ENCODE measurements at regions not wholly inside any gene's neighbourhood (a gene's known extent, or its start where the extent isn't known, plus 50 kb on each side); places are given as distances from the start of the nearest gene placed in this dataset.

DNA sequence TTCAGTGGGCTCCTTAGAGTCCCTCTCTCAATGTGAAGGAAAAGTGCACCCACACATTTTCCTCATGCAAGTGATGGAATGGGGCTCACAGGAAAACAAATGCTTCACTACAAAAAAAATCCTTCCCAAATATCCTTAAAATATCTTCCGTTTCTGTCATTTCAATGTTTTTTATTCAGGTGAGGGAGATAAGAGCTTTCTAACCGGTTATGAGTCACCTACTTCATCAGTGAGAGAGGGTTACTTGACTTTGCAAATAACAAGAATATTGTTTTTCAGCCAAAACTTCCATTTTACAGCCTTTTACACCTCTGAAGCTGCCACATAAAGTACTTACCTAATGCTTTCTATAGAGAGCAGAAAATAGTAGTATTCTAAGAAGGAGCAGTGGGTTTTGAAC is 98.3 kb upstream of the CD55 start:
- 43% methylated on average over 2 of the region's 2 CpGs for WGBS
- DNase-seq (ENCODE audit: low spot score): no peak

DNA sequence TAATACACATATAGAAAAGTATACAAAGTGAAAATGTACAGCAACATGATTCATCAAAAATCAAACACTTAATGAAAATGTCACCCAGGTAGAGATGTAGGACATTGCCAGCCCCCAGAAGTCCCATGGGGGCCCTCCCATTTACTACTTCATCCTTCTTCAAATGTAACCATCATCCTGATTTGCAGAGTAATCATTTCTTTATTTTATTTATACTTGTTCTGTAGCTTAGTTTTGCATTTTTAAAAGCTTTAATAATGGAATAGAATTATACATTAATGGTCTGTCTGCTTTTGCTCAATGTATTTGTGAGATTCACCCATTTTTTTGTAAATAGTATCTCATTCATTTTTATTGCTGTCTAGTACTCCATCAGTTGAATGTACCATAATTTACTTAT is 96.8 kb upstream of the CD55 start:
- intact Hi-C loops (cut with DNase I): no loop called here
- TF ChIP-seq POLR2A (IDR thresholded peaks at IDR 0.05): no peak
- TF ChIP-seq, protein P1, sequence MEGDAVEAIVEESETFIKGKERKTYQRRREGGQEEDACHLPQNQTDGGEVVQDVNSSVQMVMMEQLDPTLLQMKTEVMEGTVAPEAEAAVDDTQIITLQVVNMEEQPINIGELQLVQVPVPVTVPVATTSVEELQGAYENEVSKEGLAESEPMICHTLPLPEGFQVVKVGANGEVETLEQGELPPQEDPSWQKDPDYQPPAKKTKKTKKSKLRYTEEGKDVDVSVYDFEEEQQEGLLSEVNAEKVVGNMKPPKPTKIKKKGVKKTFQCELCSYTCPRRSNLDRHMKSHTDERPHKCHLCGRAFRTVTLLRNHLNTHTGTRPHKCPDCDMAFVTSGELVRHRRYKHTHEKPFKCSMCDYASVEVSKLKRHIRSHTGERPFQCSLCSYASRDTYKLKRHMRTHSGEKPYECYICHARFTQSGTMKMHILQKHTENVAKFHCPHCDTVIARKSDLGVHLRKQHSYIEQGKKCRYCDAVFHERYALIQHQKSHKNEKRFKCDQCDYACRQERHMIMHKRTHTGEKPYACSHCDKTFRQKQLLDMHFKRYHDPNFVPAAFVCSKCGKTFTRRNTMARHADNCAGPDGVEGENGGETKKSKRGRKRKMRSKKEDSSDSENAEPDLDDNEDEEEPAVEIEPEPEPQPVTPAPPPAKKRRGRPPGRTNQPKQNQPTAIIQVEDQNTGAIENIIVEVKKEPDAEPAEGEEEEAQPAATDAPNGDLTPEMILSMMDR (IDR thresholded peaks at IDR 0.05): no peak
- TF ChIP-seq POLR2AphosphoS5 (IDR thresholded peaks at IDR 0.05): no peak
- Histone ChIP-seq H3K27ac (no peak overlapping the region), H3K4me3 (no peak overlapping the region), H3K27me3 (replicated peaks; ENCODE audit: insufficient read depth) (no peaks in the 10 kb centered on the region), H3K4me1 (replicated peaks) (no peaks in the 10 kb centered on the region), H3K9me3 (no peaks in the 10 kb centered on the region), H3K36me3 (no peaks in the 10 kb centered on the region)
- DNase-seq (ENCODE audit: low spot score): no peak

More for the DNA sequence above, 98.3 kb upstream of the CD55 start:
- Histone ChIP-seq H3K36me3 (no peaks in the 10 kb centered on the region), H3K4me3 (no peak overlapping the region), H3K9me3 (no peaks in the 10 kb centered on the region), H3K27ac (no peak overlapping the region), H3K27me3 (replicated peaks; ENCODE audit: insufficient read depth) (no peaks in the 10 kb centered on the region), H3K4me1 (replicated peaks) (no peaks in the 10 kb centered on the region)
- intact Hi-C loops (cut with DNase I): no loop called here
- no peak for TF ChIP-seq POLR2AphosphoS5 (IDR thresholded peaks at IDR 0.05)
- TF ChIP-seq, protein P1 (IDR thresholded peaks at IDR 0.05): no peak
- TF ChIP-seq POLR2A (IDR thresholded peaks at IDR 0.05): no peak

DNA sequence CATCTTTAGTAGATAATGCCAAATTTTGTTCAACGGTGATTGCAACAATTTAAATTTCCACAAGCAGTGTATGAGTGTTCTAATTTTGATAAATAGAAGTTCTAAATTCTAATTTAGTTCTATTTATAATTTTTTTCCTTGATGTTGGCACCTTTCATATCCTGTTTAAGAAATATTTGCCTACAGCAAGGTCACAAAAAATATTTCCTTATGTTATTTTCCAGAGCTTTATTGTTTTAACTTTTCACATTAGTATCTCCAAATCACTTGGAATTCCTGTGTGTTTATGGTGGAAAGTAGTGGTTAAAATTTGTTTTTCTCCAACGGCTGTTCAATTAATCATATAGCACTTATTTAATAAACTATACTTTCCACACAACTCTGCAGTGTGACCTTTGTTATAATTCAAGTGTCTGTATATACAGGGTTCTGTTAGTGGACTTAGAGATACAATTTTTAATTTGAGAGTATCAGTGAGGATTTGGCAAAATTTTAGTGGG is 94.3 kb upstream of the CD55 start:
- no peak for DNase-seq (ENCODE audit: low spot score)
- Histone ChIP-seq H3K27me3 (replicated peaks; ENCODE audit: insufficient read depth) (no peaks in the 10 kb centered on the region), H3K27ac (no peak overlapping the region), H3K4me1 (replicated peaks) (no peaks in the 10 kb centered on the region), H3K4me3 (no peak overlapping the region), H3K36me3 (no peaks in the 10 kb centered on the region), H3K9me3 (no peaks in the 10 kb centered on the region)
- TF ChIP-seq POLR2A (IDR thresholded peaks at IDR 0.05): no peak
- TF ChIP-seq, protein P1 (IDR thresholded peaks at IDR 0.05): no peak
- no peak for TF ChIP-seq POLR2AphosphoS5 (IDR thresholded peaks at IDR 0.05)
- intact Hi-C loops (cut with DNase I): no loop called here
- WGBS: 73% methylated on average over 2 of the region's 2 CpGs

DNA sequence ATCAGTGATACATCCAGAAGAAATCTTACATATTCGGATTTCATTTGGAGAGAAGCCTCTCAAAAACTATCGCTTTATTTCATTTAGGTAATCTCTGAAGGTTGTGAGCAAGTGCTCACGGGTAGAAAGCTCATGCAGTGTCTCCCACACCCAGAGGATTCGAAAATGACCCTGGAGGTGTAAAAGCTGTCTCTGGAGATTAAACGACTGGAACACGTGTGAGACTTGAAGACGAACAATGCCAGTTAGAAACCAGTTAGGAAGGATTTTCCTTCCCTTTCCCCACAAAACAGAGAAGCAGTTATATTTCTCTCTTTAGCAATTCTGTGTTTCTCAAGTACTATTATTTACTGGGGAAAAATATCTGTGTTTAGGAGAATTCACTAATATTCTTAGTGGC is 92.5 kb upstream of the CD55 start:
- TF ChIP-seq, protein P1 (IDR thresholded peaks at IDR 0.05): no peak
- TF ChIP-seq POLR2A (IDR thresholded peaks at IDR 0.05) (no peak), POLR2AphosphoS5 (IDR thresholded peaks at IDR 0.05) (no peak)
- intact Hi-C loops (cut with DNase I): no loop called here
- 52% methylated on average over 7 of the region's 7 CpGs for WGBS
- DNase-seq (ENCODE audit: low spot score): no peak
- Histone ChIP-seq H3K4me1 (replicated peaks) (no peaks in the 10 kb centered on the region), H3K36me3 (no peaks in the 10 kb centered on the region), H3K4me3 (no peak overlapping the region), H3K9me3 (no peaks in the 10 kb centered on the region), H3K27me3 (replicated peaks; ENCODE audit: insufficient read depth) (no peaks in the 10 kb centered on the region), H3K27ac (no peak overlapping the region)

DNA sequence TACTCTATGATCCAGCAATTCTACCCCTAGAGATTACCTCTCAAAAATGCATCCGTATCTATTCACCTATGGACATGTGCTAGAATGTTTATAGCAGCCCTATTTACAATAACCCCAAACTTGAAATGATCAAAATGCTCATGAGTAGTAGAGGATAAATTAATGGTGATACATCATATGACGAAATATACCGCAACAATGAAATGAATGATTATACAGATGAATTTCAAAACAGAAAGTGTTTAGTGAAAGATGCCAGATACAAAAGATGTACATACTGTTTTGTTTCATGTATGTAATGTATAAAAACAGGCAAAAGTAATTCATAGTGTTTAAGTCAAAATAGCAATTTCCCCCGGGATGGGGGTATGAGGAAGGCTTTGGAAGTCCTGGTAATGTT is 91.0 kb upstream of the CD55 start:
- DNase-seq (ENCODE audit: low spot score): no peak
- TF ChIP-seq, protein P1 (IDR thresholded peaks at IDR 0.05): no peak
- no peak for TF ChIP-seq POLR2AphosphoS5 (IDR thresholded peaks at IDR 0.05)
- 74% methylated on average over 4 of the region's 4 CpGs for WGBS
- Histone ChIP-seq H3K4me3 (no peak overlapping the region), H3K4me1 (replicated peaks) (no peaks in the 10 kb centered on the region), H3K27me3 (replicated peaks; ENCODE audit: insufficient read depth) (no peaks in the 10 kb centered on the region), H3K9me3 (no peaks in the 10 kb centered on the region), H3K36me3 (no peaks in the 10 kb centered on the region), H3K27ac (no peak overlapping the region)
- intact Hi-C loops (cut with DNase I): no loop called here
